ENCODE measurements at regions not wholly inside any gene's neighbourhood (a gene's known extent, or its start where the extent isn't known, plus 50 kb on each side); places are given as distances from the start of the nearest gene placed in this dataset.
"Not testable (repeated sequence)": the region's sequence is repeated elsewhere in the genome, so short reads cannot be mapped to it uniquely, and the experiment has no call there.

DNA sequence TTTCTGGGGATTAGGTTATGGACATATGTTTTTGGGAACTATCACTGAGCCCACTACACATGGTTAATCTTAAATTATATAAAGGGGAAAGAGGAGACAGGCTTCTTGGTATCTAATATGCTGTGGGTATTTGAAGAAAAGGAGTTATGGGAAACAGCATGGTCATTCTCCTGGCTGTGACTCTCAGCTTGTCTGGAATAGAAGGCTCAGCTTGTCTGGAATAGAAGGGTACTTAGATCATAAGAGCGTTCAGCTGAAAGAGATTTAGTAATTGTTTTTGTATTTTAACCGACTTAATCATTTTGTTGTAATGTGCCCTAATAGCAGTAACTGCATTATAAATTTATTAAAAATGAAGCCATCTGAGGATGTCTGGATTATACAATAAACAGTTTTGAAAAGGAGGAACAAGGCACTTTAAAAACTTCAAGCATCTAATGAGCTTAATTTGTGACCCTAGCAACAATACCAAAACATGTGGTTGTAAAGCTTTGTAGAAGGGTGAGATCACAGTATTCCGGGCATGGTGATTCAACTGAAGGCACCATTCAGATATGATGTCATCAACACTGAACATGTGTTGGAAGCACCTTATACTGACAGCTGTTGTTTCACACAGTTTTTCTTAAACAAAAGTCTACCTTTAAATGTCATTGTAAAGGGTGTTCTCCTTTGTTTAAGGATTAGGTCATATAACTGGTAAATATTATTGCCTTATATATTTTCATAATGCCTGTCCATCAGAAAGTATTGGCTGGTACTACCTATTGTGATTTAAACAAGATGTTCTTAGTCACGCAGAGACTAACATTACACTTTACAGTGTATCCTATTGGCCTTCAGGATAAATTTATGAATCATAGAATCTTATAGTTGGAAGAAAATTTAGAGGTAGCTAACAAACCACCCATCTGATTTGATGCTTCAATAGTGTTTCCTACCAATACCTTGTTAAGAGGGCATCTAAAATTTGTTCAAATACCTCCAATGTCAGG lies 2174.1 kb upstream of the WWC1 start:
- Histone ChIP-seq H3K4me3 (no peak overlapping the region), H3K27ac (no peak overlapping the region), H3K9ac (ENCODE audit: insufficient read length) (no peak overlapping the region), H3K9me3 (ENCODE audit: low read depth, low read length) (no peaks in the 10 kb centered on the region), H3K36me3 (ENCODE audit: insufficient read depth, low read length) (no peaks in the 10 kb centered on the region)
- no peak for TF ChIP-seq POLR2AphosphoS5 (IDR thresholded peaks at IDR 0.05; ENCODE audit: borderline replicate concordance, low read depth, low read length)
- no peak for TF ChIP-seq FOXP2 (optimal IDR thresholded peaks at IDR 0.05; ENCODE audit: control extremely low read depth, extremely low read length, insufficient read depth)
- TF ChIP-seq EZH2 (IDR thresholded peaks at IDR 0.05) = no peak
- DNase-seq (ENCODE audit: low read depth, low spot score) = no peak

DNA sequence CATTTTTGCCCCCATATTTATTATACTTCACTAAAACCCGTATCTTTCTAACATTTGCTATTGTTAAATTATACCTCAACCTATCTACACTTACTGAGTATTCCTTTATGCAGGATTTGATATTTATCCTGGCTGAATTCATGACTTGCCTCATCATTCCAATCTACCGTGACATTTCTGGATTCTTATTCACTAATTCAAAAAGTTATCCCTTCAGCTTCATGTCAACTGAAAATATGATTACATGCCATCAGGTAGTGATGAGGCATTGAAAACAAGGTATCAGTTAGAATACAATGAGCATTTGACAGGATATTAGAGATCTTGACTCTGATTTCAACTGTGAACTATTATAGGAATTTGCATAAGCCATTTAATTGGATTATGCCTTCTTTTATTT lies 2171.9 kb upstream of the WWC1 start:
- Histone ChIP-seq H3K4me3 (no peak overlapping the region), H3K27ac (no peak overlapping the region), H3K36me3 (ENCODE audit: insufficient read depth, low read length) (no peaks in the 10 kb centered on the region), H3K9ac (ENCODE audit: insufficient read length) (no peak overlapping the region), H3K9me3 (ENCODE audit: low read depth, low read length) (no peaks in the 10 kb centered on the region)
- TF ChIP-seq FOXP2 (optimal IDR thresholded peaks at IDR 0.05; ENCODE audit: control extremely low read depth, extremely low read length, insufficient read depth) (no peak), EZH2 (IDR thresholded peaks at IDR 0.05) (no peak), POLR2AphosphoS5 (IDR thresholded peaks at IDR 0.05; ENCODE audit: borderline replicate concordance, low read depth, low read length) (no peak)
- DNase-seq (ENCODE audit: low read depth, low spot score) = no peak

DNA sequence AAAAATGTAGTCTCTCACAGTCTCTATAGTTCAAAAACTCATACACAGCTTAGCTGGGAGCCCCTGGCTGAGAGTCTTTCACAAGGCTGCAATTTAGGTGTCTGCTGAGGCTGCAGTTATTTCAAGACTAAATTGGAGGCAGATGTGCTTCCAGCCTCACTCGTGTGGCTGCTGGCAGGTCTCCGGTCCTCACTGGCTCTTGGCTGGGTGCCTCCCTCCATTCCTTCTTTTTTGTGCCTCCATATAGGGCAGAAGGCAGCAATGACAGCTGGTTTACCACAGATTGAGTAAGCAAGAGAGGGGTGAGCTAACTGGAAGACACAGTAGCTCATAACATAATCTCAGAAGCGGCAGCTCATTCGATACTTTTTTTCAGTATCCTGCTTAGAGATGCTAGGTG lies 2167.7 kb upstream of the WWC1 start:
- Histone ChIP-seq H3K9ac (ENCODE audit: insufficient read length) (no peak overlapping the region), H3K27ac (no peak overlapping the region), H3K36me3 (ENCODE audit: insufficient read depth, low read length) (no peaks in the 10 kb centered on the region), H3K9me3 (ENCODE audit: low read depth, low read length) (no peaks in the 10 kb centered on the region), H3K4me3 (no peak overlapping the region)
- no peak for TF ChIP-seq EZH2 (IDR thresholded peaks at IDR 0.05)
- no peak for TF ChIP-seq POLR2AphosphoS5 (IDR thresholded peaks at IDR 0.05; ENCODE audit: borderline replicate concordance, low read depth, low read length)
- no peak for TF ChIP-seq FOXP2 (optimal IDR thresholded peaks at IDR 0.05; ENCODE audit: control extremely low read depth, extremely low read length, insufficient read depth)
- DNase-seq (ENCODE audit: low read depth, low spot score) = no peak

DNA sequence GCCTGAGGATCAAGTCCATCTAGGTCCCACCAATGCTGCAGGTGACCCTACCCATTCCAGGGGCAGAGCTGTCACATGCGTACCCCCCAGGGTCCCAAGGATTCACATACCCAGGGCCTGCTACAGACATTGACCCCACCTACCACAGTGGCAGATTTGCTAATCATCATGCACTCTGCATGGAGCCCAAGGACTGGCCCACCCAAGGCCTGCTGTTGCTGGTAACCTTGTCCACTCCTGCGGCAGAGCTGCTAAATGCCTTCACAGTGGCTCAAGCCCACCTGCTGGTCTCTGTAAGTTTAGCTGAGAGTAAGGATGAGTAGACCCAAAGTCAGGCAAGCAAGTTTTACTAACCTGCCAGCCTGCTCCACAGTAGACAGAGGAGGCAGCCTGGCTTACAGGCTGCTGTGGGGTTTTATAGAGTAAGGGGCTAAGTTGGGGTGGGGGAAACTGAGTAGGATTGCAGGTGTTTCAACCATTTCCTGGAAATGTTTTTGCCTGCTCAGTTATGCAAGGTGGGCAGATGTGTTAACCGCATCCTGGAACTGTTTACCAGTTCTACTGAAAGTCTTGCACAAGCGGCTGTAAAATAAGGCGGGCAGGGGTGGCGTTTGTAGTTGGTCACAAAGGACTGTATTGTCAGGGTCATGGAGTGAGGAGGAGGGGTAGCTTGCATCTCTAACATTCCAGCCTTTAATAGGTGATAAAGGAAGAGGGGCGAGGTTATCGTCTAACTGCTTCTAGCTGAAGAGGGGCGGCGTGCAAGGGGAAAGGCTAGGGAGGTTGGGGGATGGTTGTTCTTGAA lies 2163.5 kb upstream of the WWC1 start:
- H3K9ac ChIP-seq (ENCODE audit: insufficient read length) = no peak overlapping the region
- H3K9me3 ChIP-seq (ENCODE audit: low read depth, low read length) = no peaks in the 10 kb centered on the region
- no peak for TF ChIP-seq EZH2 (IDR thresholded peaks at IDR 0.05)
- no peak for TF ChIP-seq POLR2AphosphoS5 (IDR thresholded peaks at IDR 0.05; ENCODE audit: borderline replicate concordance, low read depth, low read length)
- no peak for TF ChIP-seq FOXP2 (optimal IDR thresholded peaks at IDR 0.05; ENCODE audit: control extremely low read depth, extremely low read length, insufficient read depth)
- no peak overlapping the region for H3K4me3 ChIP-seq
- no peak for DNase-seq (ENCODE audit: low read depth, low spot score)
- no peaks in the 10 kb centered on the region for H3K36me3 ChIP-seq (ENCODE audit: insufficient read depth, low read length)
- H3K27ac ChIP-seq = no peak overlapping the region

DNA sequence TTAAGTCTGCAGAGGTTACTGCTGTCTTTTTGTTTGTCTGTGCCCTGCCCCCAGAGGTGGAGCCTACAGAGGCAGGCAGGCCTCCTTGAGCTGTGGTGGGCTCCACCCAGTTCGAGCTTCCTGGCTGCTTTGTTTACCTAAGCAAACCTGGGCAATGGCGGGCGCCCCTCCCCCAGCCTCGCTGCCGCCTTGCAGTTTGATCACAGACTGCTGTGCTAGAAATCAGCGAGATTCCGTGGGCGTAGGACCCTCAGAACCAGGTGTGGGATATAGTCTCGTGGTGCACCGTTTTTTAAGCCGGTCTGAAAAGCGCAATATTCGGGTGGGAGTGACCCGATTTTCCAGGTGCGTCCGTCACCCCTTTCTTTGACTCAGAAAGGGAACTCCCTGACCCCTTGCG lies 2146.3 kb upstream of the WWC1 start:
- not testable (repeated sequence) for H3K36me3 ChIP-seq (ENCODE audit: insufficient read depth, low read length); H3K27ac ChIP-seq; H3K4me3 ChIP-seq; H3K9me3 ChIP-seq (ENCODE audit: low read depth, low read length); DNase-seq (ENCODE audit: low read depth, low spot score); H3K9ac ChIP-seq (ENCODE audit: insufficient read length)

DNA sequence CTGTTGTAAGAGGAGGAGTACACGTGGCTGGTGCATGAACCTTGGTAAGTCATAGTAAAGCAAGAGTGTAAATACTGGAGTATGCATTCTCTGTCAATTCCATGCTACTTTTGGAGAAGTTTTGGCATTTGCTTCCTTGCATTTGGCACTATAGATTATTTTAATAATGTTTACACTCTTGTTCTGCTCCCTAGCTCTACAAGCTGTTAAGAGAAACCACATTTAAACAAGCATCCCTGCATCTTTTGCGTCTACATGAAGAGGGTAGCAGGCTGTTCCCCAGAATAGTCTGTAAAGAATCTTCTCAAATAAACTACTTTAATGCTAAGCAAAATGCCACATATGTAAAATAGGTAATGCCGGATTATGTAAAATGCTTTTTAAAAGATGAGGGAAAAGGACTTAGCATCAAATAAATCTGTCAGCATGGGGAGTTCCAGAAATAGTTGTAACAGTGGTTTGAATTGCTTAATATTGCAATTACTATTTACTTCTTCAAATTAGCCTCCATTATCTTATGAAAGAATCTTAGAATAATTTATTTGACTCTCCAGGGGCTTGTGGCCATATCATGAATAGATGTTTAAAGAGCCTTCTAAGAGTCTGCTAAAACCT lies 2127.3 kb upstream of the WWC1 start:
- H3K27ac ChIP-seq = no peak overlapping the region
- no peak for TF ChIP-seq FOXP2 (optimal IDR thresholded peaks at IDR 0.05; ENCODE audit: control extremely low read depth, extremely low read length, insufficient read depth)
- TF ChIP-seq POLR2AphosphoS5 (IDR thresholded peaks at IDR 0.05; ENCODE audit: borderline replicate concordance, low read depth, low read length) = no peak
- TF ChIP-seq EZH2 (IDR thresholded peaks at IDR 0.05) = no peak
- H3K9ac ChIP-seq (ENCODE audit: insufficient read length) = no peak overlapping the region
- H3K36me3 ChIP-seq (ENCODE audit: insufficient read depth, low read length) = no peaks in the 10 kb centered on the region
- no peak overlapping the region for H3K4me3 ChIP-seq
- no peak for DNase-seq (ENCODE audit: low read depth, low spot score)
- H3K9me3 ChIP-seq (ENCODE audit: low read depth, low read length) = no peaks in the 10 kb centered on the region

DNA sequence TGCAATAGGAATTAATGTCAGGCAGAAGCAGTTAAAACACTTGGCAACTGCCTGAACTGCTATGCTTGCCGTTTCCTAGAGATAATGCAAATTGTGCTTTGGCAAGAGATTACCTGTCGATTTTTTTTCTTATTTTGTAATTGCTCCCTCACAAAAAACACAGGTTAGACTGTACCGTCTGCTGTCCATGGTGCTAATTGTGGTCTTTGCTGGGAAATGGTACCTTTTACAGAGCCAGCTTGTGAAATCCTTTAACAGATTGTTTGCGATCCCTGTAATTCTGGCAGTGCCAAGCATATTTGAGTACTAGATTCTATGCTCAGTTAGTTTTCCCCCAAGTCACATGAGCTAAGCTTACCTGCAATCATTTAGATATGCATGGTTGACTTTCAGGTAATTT lies 2125.8 kb upstream of the WWC1 start:
- Histone ChIP-seq H3K27ac (no peak overlapping the region), H3K9ac (ENCODE audit: insufficient read length) (no peak overlapping the region), H3K36me3 (ENCODE audit: insufficient read depth, low read length) (no peaks in the 10 kb centered on the region), H3K4me3 (no peak overlapping the region), H3K9me3 (ENCODE audit: low read depth, low read length) (no peaks in the 10 kb centered on the region)
- TF ChIP-seq POLR2AphosphoS5 (IDR thresholded peaks at IDR 0.05; ENCODE audit: borderline replicate concordance, low read depth, low read length) = no peak
- TF ChIP-seq EZH2 (IDR thresholded peaks at IDR 0.05) = no peak
- no peak for TF ChIP-seq FOXP2 (optimal IDR thresholded peaks at IDR 0.05; ENCODE audit: control extremely low read depth, extremely low read length, insufficient read depth)
- DNase-seq (ENCODE audit: low read depth, low spot score) = no peak

DNA sequence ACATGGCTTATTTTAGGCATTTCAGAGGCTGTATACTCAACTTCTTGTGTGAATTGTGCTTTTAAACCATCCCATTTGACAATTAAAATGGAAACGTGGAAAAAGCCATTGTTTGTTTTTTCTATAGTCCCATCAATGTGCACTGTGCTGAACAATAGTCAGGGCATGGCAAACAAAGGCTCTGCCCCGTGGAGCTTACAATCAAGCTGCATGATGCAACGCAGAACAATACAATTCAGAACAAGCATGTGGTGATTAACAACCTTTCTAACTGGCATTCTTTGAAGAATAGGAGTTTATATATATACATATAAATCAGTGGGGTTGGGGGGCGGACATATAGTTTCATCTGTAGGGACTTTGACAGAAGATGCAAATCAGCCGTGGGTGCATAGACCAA lies 2125.4 kb upstream of the WWC1 start:
- Histone ChIP-seq H3K36me3 (ENCODE audit: insufficient read depth, low read length) (no peaks in the 10 kb centered on the region), H3K27ac (no peak overlapping the region), H3K9me3 (ENCODE audit: low read depth, low read length) (no peaks in the 10 kb centered on the region), H3K4me3 (no peak overlapping the region), H3K9ac (ENCODE audit: insufficient read length) (no peak overlapping the region)
- no peak for DNase-seq (ENCODE audit: low read depth, low spot score)
- TF ChIP-seq FOXP2 (optimal IDR thresholded peaks at IDR 0.05; ENCODE audit: control extremely low read depth, extremely low read length, insufficient read depth) (no peak), EZH2 (IDR thresholded peaks at IDR 0.05) (no peak), POLR2AphosphoS5 (IDR thresholded peaks at IDR 0.05; ENCODE audit: borderline replicate concordance, low read depth, low read length) (no peak)
